Ishikawa (cell line): ENCODE measurements at regions not wholly inside any gene's neighbourhood (a gene's known extent, or its start where the extent isn't known, plus 50 kb on each side); places are given as distances from the start of the nearest gene placed in this dataset.

Experiments used
- EGR1 ChIP-seq: IDR thresholded peaks from 2 replicates; pipeline ENCODE4 v1.6.1; 2012
- YY1 ChIP-seq: IDR thresholded peaks from 2 replicates; pipeline ENCODE4 v1.6.1; 2012; ENCODE audit warnings: low read depth

- TF ChIP-seq EGR1 (no peak), YY1 (no peak)
Measured at GRCh38 chr5:2131196-2131595, 248.5 kb upstream of the IRX4 start.
